Mucosa of rectum (tissue), 2 donors: ENCODE measurements at regions not wholly inside any gene's neighbourhood (a gene's known extent, or its start where the extent isn't known, plus 50 kb on each side); places are given as distances from the start of the nearest gene placed in this dataset.

Source experiments
- H3K27ac ChIP-seq, 2 donors: one replicate each; pipeline ENCODE4 v1.7.0; 2013; ENCODE audit warnings: inconsistent platforms in 2 of 2, low read depth in 2 of 2, low read length in 2 of 2
- H3K27me3 ChIP-seq, 2 donors: one replicate each; pipeline ENCODE4 v1.7.0; 2013; ENCODE audit warnings: low read length in 2 of 2; ENCODE audit not compliant: control insufficient read depth in 2 of 2, insufficient read depth in 2 of 2
- H3K36me3 ChIP-seq, 2 donors: one replicate each; pipeline ENCODE4 v1.7.0; 2013; ENCODE audit warnings: low read length in 2 of 2; ENCODE audit not compliant: control insufficient read depth in 2 of 2, insufficient read depth in 2 of 2
- H3K4me1 ChIP-seq, 2 donors: one replicate each; pipeline ENCODE4 v1.7.0; 2013; ENCODE audit warnings: low read length in 2 of 2, mild to moderate bottlenecking in 1 of 2; ENCODE audit not compliant: control insufficient read depth in 2 of 2, insufficient read depth in 2 of 2
- H3K4me3 ChIP-seq, 2 donors: one replicate each; pipeline ENCODE4 v1.7.0; 2013; ENCODE audit warnings: low read length in 2 of 2
- H3K9ac ChIP-seq, 2 donors: one replicate each; pipeline ENCODE4 v1.7.0; 2013; ENCODE audit warnings: low read length in 2 of 2, low read depth in 1 of 2, mild to moderate bottlenecking in 1 of 2
- H3K9me3 ChIP-seq, 2 donors: one replicate each; pipeline ENCODE4 v1.7.0; 2013; ENCODE audit warnings: low read length in 2 of 2; ENCODE audit not compliant: control insufficient read depth in 2 of 2
- donor health status: healthy.
- donor health status: Normal muscosa, but diverticular disease.

- H3K9me3 ChIP-seq, result no peaks in the 10 kb centered on the region
- H3K9ac ChIP-seq, result no peak overlapping the region
- no peaks in the 10 kb centered on the region for H3K36me3 ChIP-seq
- no peak overlapping the region for H3K4me3 ChIP-seq
- H3K27ac ChIP-seq, result no peak overlapping the region
- no peaks in the 10 kb centered on the region for H3K4me1 ChIP-seq
- no peaks in the 10 kb centered on the region for H3K27me3 ChIP-seq
These were observed 317.6 kb downstream of the ALG10 start for GRCh38 chr12:34339922-34340321.

- Histone ChIP-seq H3K9ac (no peak overlapping the region), H3K27me3 (no peaks in the 10 kb centered on the region), H3K9me3 (no peaks in the 10 kb centered on the region), H3K4me1 (no peaks in the 10 kb centered on the region), H3K36me3 (no peaks in the 10 kb centered on the region), H3K4me3 (no peak overlapping the region), H3K27ac (no peak overlapping the region)
These were observed 318.5 kb downstream of the ALG10 start for GRCh38 chr12:34340534-34341361.

GRCh38 chr12:34341362-34341733, 319.1 kb downstream of the ALG10 start:
- no peaks in the 10 kb centered on the region for H3K27me3 ChIP-seq
- no peaks in the 10 kb centered on the region for H3K36me3 ChIP-seq
- H3K4me1 ChIP-seq, result no peaks in the 10 kb centered on the region
- no peak overlapping the region for H3K27ac ChIP-seq
- H3K9me3 ChIP-seq, result no peaks in the 10 kb centered on the region
- H3K9ac ChIP-seq, result no peak overlapping the region
- no peak overlapping the region for H3K4me3 ChIP-seq

GRCh38 chr12:34342048-34342447, 319.8 kb downstream of the ALG10 start:
- H3K9ac ChIP-seq, result no peak overlapping the region
- no peak overlapping the region for H3K4me3 ChIP-seq
- no peaks in the 10 kb centered on the region for H3K36me3 ChIP-seq
- no peaks in the 10 kb centered on the region for H3K4me1 ChIP-seq
- H3K27ac ChIP-seq, result no peak overlapping the region
- H3K9me3 ChIP-seq, result no peaks in the 10 kb centered on the region
- H3K27me3 ChIP-seq, result no peaks in the 10 kb centered on the region

GRCh38 chr12:34343345-34343744, 321.0 kb downstream of the ALG10 start:
- Histone ChIP-seq H3K9me3 (no peaks in the 10 kb centered on the region), H3K4me1 (no peaks in the 10 kb centered on the region), H3K9ac (no peak overlapping the region), H3K36me3 (no peaks in the 10 kb centered on the region), H3K27me3 (no peaks in the 10 kb centered on the region), H3K4me3 (no peak overlapping the region), H3K27ac (no peak overlapping the region)

DNA sequence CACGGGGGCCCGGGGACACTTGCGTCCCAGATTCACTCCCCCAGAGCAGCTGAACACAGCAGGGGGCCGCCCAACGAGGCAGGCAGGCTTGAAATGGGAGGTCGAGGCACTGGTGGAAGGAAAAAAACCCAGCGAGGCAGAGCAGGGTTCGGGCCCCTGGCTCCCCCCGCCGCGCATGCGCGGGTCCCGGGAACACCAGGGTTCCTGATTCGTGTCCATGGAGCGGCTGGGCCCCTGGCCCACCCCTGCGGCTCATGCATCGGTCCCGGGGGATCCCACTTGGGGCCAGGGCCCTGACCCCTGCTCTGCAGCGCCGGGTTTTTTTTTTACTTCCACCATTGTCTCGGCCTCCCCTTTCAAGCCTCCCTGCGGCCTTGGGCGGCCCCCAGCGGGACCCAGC, 321.5 kb downstream of the ALG10 start:
- Histone ChIP-seq H3K4me3 (no peak overlapping the region), H3K27ac (no peak overlapping the region), H3K4me1 (no peaks in the 10 kb centered on the region), H3K9ac (no peak overlapping the region), H3K9me3 (no peaks in the 10 kb centered on the region), H3K36me3 (no peaks in the 10 kb centered on the region), H3K27me3 (no peaks in the 10 kb centered on the region)

- H3K27me3 ChIP-seq, result no peaks in the 10 kb centered on the region
- H3K9ac ChIP-seq, result no peak overlapping the region
- no peaks in the 10 kb centered on the region for H3K9me3 ChIP-seq
These were observed 322.7 kb downstream of the ALG10 start for GRCh38 chr12:34344851-34345522.

DNA sequence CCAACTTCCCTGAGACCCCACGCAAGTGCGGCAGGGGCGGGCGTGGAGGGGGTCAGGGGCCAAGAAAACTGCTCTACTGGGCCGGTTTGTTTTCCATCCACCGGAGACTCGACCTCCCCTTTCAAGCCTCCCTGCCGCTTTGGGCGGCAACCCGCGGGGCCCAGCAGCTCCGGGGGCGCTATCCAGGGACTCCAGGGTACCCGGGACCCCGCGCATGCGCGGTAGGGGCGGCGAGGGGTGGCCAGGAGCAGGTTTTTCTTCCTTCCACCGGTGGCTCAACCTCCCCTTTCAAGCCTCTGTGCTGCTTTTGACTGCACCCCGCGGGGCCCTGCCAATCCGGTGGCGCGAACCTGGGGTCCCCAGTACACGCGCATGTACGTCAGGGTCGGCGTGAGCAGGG, 323.5 kb downstream of the ALG10 start:
- Histone ChIP-seq H3K4me3 (no peak overlapping the region), H3K27ac (no peak overlapping the region), H3K27me3 (no peaks in the 10 kb centered on the region), H3K36me3 (no peaks in the 10 kb centered on the region), H3K9me3 (no peaks in the 10 kb centered on the region), H3K4me1 (no peaks in the 10 kb centered on the region), H3K9ac (no peak overlapping the region)

More at GRCh38 chr12:34344851-34345522, 322.7 kb downstream of the ALG10 start:
- H3K4me3 ChIP-seq, result no peak overlapping the region
- no peak overlapping the region for H3K27ac ChIP-seq
- no peaks in the 10 kb centered on the region for H3K36me3 ChIP-seq
- H3K4me1 ChIP-seq, result no peaks in the 10 kb centered on the region

GRCh38 chr12:34346372-34347034, 324.2 kb downstream of the ALG10 start:
- Histone ChIP-seq H3K27me3 (no peaks in the 10 kb centered on the region), H3K9me3 (no peaks in the 10 kb centered on the region), H3K9ac (no peak overlapping the region), H3K36me3 (no peaks in the 10 kb centered on the region), H3K4me1 (no peaks in the 10 kb centered on the region), H3K4me3 (no peak overlapping the region), H3K27ac (no peak overlapping the region)

- H3K36me3 ChIP-seq, result no peaks in the 10 kb centered on the region
- H3K9me3 ChIP-seq, result no peaks in the 10 kb centered on the region
These were observed 325.1 kb downstream of the ALG10 start for GRCh38 chr12:34347367-34347766.

More at GRCh38 chr12:34347367-34347766, 325.1 kb downstream of the ALG10 start:
- Histone ChIP-seq H3K4me1 (no peaks in the 10 kb centered on the region), H3K4me3 (no peak overlapping the region), H3K9ac (no peak overlapping the region), H3K27me3 (no peaks in the 10 kb centered on the region), H3K27ac (no peak overlapping the region)
